Skeletal muscle tissue (tissue), 3 donors: ENCODE measurements at regions not wholly inside any gene's neighbourhood (a gene's known extent, or its start where the extent isn't known, plus 50 kb on each side); places are given as distances from the start of the nearest gene placed in this dataset.

Experiments used
- H3K27ac ChIP-seq: one replicate; pipeline ENCODE4 v1.7.0; 2013; ENCODE audit warnings: mild to moderate bottlenecking, low read depth, low read length, inconsistent platforms
- H3K27me3 ChIP-seq, 3 donors: one replicate each; pipeline ENCODE4 v1.7.0; 2013; ENCODE audit warnings: low read length in 3 of 3; ENCODE audit not compliant: control insufficient read depth in 3 of 3, insufficient read depth in 3 of 3
- H3K36me3 ChIP-seq, 3 donors: one replicate each; pipeline ENCODE4 v1.7.0; 2013; ENCODE audit warnings: low read length in 3 of 3; ENCODE audit not compliant: control insufficient read depth in 3 of 3, insufficient read depth in 3 of 3
- H3K4me1 ChIP-seq, 3 donors: one replicate each; pipeline ENCODE4 v1.7.0; 2013; ENCODE audit warnings: low read length in 3 of 3, mild to moderate bottlenecking in 3 of 3; ENCODE audit not compliant: control insufficient read depth in 3 of 3, insufficient read depth in 3 of 3
- H3K4me3 ChIP-seq, 3 donors: one replicate each; pipeline ENCODE4 v1.7.0; 2013; ENCODE audit warnings: low read length in 3 of 3
- H3K9ac ChIP-seq, 3 donors: one replicate each; pipeline ENCODE4 v1.7.0; 2013; ENCODE audit warnings: low read length in 3 of 3, mild to moderate bottlenecking in 3 of 3, moderate library complexity in 2 of 3, low read depth in 1 of 3
- H3K9me3 ChIP-seq, 3 donors: one replicate each; pipeline ENCODE4 v1.7.0; 2013; ENCODE audit warnings: low read length in 3 of 3; ENCODE audit not compliant: control insufficient read depth in 3 of 3
- donor health status: Osteomylitis.

DNA sequence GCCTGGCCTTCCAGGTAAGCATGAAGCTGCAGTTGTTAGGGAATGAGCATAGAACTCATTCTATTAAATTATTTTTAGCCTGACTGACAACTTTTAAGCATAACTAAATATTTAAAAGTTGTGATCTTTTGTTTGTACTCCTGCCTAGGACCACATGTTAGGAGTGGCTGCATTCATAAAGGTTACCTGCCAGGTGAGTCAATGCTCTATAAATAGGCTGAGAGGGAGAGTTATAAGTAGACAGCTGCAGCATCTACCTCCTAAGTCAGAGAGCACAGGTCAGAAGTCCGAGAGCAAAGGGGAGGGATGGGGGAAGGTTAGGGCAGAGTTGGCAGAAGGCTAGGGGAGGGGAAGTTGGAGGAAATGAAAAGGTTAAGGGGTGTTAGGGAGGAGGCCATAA, 292.4 kb upstream of the TLE4 start:
- Histone ChIP-seq H3K4me3 (no peak overlapping the region), H3K9me3 (peaks cover 0 to 2% (median 0%) of the 10 kb centered on the region in 3 donors), H3K36me3 (no peaks in the 10 kb centered on the region), H3K27me3 (no peaks in the 10 kb centered on the region), H3K4me1 (no peaks in the 10 kb centered on the region), H3K27ac (no peak overlapping the region), H3K9ac (no peak overlapping the region)

DNA sequence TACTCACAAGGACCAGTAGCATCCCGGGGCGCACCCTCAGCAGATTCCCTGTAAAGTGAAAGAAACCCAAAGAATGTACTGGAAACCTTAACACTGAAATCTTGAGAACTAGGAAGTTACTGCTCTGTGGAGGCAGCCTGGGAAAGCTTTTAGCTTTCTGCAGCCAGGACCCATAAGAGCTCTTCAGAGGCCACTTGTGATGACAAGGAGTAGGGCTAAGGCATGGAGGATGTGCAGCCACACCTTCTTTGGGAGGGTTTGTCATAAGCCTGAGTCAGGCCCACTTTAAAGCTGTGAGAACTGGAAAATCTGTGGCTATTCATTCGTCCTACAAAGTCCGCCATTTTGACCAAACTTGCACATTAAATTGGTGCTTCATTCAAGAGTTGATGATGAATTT, 291.1 kb upstream of the TLE4 start:
- Histone ChIP-seq H3K36me3 (no peaks in the 10 kb centered on the region), H3K27ac (no peak overlapping the region), H3K9me3 (peaks cover 0 to 2% (median 0%) of the 10 kb centered on the region in 3 donors), H3K4me3 (no peak overlapping the region), H3K9ac (no peak overlapping the region), H3K4me1 (no peaks in the 10 kb centered on the region), H3K27me3 (no peaks in the 10 kb centered on the region)

DNA sequence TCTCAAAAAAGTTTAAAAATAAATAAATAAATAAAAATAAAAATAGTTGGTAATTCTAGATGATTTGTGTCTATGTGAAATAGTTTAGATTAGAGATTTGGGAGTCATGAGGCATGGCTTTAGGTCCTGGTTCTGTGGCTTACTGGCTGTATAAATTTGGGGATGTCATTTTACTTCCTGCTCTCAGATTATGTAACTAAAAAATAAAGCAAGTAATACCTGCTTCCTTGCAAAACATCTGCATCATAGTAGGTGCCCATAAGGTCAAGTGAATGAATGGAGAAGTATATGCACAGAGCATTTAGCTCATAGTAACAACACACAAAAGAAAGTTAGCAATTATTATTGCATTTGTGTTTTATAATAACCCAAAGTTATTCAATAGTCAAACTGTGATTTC, 287.7 kb upstream of the TLE4 start:
- no peak overlapping the region for H3K9ac ChIP-seq
- H3K36me3 ChIP-seq: no peaks in the 10 kb centered on the region
- no peak overlapping the region for H3K27ac ChIP-seq
- H3K9me3 ChIP-seq: no peaks in the 10 kb centered on the region
- H3K4me3 ChIP-seq: no peak overlapping the region
- no peaks in the 10 kb centered on the region for H3K27me3 ChIP-seq
- H3K4me1 ChIP-seq: no peaks in the 10 kb centered on the region

DNA sequence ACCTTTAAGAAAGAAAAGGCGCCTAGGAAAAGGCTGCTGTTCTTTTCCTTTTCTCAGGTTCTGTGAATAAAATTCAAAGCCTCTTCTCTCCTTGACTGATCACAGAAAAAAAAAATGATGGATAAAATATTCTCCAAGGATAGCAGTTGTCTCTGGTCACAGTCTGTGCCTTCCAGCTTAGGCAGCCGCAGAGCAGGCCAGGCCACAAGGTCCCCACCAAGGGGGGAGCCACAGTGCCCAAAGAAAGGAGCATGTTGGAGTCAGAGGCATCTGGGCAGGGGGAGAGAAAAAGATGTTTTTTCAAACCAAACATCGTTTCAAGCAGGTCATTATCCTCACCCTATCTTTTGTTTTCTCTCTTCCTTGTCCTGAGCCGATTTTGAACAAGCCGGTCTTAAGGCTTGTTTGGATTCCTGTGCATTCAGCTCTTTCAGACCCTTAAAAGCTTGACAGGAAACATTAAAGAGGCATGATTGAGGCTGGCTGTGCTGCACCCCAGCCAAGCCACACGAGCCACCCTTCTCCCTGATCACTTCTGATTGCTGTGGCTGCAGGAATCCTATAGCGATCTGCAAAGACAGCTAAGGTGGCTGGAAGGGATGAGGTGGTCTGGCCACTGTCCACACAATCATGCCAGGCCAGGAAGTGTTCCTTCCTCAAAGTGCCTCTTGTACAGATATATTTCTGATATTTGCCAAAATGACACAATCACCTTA, 284.6 kb upstream of the TLE4 start:
- H3K9me3 ChIP-seq: no peaks in the 10 kb centered on the region
- H3K4me1 ChIP-seq: no peaks in the 10 kb centered on the region
- no peak overlapping the region for H3K27ac ChIP-seq
- H3K27me3 ChIP-seq: no peaks in the 10 kb centered on the region
- H3K9ac ChIP-seq: no peak overlapping the region
- no peaks in the 10 kb centered on the region for H3K36me3 ChIP-seq
- no peak overlapping the region for H3K4me3 ChIP-seq

DNA sequence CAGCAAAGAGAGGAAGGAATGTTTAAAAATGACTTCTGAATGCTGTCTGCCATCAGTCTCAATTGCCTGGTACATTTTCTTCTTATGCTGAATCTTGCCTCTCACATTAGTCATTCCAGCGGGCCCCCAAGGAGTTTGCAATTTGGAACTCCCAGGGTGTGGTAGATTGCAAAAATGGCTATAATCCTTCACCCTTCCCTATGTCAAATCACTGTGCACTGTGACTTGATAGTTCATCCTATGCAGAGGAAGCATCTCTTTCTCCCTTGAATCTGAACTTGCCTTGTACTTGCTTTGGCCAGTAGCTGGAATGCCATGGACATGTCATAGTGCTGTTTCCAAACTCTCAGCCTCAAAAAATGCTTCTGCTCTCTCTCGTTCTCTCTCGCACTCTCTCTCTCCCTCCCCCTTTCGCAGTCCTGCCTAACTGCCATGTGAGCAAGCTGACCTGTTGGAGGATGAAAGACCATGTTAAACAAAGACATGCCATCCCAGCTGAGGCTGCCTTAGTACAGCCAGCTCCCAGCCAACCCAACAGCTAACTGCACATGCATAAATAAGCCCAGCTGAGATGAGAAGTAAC, 284.0 kb upstream of the TLE4 start:
- no peak overlapping the region for H3K27ac ChIP-seq
- no peaks in the 10 kb centered on the region for H3K27me3 ChIP-seq
- H3K4me1 ChIP-seq: no peaks in the 10 kb centered on the region
- H3K9me3 ChIP-seq: no peaks in the 10 kb centered on the region
- H3K9ac ChIP-seq: no peak overlapping the region
- H3K36me3 ChIP-seq: no peaks in the 10 kb centered on the region
- H3K4me3 ChIP-seq: no peak overlapping the region

DNA sequence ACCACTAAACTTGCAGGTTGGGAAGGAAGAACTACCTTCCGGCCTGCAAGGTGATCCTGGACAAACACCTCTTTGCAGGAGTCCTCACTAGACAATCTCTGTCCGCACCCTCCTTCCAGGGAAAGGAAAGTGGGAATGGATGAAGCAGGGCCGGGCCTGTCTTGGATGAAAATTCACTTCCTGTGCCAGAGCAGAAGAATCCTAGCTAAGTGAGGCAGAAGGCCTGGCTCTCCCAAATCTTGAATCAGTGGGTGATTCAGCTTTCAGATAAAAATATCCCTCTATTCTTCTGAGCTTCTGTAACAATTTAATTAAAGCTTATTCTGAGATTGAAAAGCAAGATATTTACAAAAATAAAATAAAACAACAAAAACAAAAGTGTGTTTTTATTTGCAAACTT, 281.9 kb upstream of the TLE4 start:
- H3K27ac ChIP-seq: no peak overlapping the region
- H3K4me1 ChIP-seq: no peaks in the 10 kb centered on the region
- no peaks in the 10 kb centered on the region for H3K36me3 ChIP-seq
- no peak overlapping the region for H3K9ac ChIP-seq
- no peak overlapping the region for H3K4me3 ChIP-seq
- H3K9me3 ChIP-seq: no peaks in the 10 kb centered on the region
- H3K27me3 ChIP-seq: no peaks in the 10 kb centered on the region

DNA sequence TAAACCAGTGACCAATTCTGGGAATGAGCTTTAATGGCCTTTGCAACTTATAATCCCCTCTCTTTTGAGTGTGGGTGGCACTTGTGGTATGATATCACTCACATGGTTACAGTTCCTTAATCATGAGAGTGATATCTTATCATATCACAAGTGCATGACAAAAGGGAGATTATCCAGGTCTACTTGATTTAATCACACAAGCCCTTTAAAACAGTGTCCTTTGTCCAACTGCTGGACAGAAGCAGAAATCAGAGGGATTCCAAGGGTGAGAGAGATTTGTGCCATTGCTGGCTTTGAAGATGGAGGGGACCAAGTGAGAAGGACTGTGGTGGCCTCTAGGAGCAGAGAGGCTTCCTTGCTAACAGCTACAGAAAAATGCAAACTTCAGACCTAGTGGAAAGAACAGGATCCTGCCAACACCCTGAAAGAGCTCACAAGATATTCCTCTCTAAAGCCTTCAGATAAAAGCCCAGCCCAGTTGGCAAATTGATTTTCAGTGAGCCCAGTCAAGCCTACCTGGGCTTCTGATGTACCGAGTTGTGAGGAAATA, 279.0 kb upstream of the TLE4 start:
- no peak overlapping the region for H3K27ac ChIP-seq
- no peaks in the 10 kb centered on the region for H3K36me3 ChIP-seq
- H3K9ac ChIP-seq: no peak overlapping the region
- H3K4me3 ChIP-seq: no peak overlapping the region
- H3K4me1 ChIP-seq: no peaks in the 10 kb centered on the region
- H3K27me3 ChIP-seq: no peaks in the 10 kb centered on the region
- H3K9me3 ChIP-seq: no peaks in the 10 kb centered on the region

DNA sequence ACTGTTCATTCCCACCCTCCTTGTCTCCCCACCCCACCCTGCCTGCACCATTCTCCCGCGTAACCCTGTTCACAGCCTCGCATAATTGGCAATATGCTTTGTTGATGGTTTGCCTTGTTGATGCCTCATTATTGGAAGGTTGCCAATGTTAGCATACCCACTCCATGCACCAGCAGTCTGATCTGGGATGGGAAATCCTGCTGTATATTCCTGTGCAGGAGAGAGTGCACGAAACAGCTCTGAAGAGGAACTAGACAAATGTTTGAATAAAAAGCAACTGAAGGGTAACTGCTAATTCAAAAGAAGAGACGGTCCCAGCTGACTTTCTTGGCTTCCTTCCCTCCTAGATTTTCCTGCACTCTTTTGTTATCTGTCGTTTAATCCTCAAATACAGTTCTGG, 271.7 kb upstream of the TLE4 start:
- Histone ChIP-seq H3K27me3 (peaks cover 0 to 4% (median 0%) of the 10 kb centered on the region in 3 donors), H3K9ac (no peak overlapping the region), H3K27ac (no peak overlapping the region), H3K36me3 (no peaks in the 10 kb centered on the region), H3K4me3 (no peak overlapping the region), H3K9me3 (no peaks in the 10 kb centered on the region), H3K4me1 (no peaks in the 10 kb centered on the region)

DNA sequence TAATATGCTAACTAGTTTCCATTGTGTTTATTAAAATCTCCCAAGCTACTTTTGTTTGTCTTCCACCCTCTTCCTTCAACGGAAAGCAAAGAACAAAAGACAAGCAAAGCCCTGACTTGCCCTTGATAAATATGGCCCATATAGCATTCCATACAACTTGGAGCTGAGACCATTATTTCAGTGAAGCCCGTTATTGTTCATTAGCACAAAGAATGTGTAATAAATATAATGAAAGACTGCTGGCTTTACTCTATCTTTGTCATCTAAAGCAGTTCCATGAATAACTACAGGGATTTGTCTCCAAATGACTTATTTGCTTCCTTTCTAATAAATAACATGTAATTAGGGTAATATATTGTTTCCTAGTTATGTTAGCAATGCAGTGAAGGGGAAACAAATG, 270.7 kb upstream of the TLE4 start:
- no peak overlapping the region for H3K4me3 ChIP-seq
- peaks cover 0 to 4% (median 0%) of the 10 kb centered on the region in 3 donors for H3K27me3 ChIP-seq
- no peaks in the 10 kb centered on the region for H3K4me1 ChIP-seq
- no peaks in the 10 kb centered on the region for H3K9me3 ChIP-seq
- H3K36me3 ChIP-seq: no peaks in the 10 kb centered on the region
- no peak overlapping the region for H3K27ac ChIP-seq
- H3K9ac ChIP-seq: no peak overlapping the region

DNA sequence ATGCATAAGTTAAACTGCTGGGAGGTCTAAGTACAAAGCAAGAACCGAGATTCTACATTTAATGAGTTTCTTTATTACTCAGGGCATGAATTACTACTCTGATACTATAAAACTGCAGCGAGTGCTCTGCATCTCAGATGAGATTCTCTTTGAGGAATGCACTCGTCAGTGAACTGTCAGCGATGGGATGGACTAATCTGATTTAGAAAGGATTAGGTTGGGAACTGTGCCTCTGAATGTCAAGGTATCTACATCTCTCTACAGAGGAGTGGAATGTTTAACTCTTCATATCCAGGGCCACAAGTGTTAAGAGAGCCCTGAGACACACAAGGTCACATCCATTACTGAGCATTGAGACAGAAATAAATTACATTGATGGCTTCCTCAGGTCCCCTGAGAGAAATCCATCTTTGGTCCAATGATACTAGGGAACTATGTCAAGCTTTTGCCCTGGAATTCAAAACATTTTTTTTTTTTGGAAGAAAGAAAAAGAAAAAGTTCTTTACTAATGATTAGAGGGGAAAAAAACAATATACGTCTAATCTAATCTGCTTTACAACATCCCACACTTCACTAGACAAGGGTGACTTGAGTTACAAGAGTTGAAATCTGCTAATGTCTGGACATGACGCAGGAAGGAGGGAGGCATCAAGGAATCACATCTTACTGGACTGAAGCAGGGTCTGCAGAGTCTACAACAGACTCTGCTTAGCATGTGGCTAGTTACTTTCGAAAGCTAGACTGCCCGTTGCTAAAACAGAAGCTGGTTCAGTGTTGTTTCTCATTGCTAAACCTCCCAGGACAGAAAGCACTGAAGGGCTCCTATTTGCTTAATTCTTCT, 270.0 kb upstream of the TLE4 start:
- Histone ChIP-seq H3K4me3 (no peak overlapping the region), H3K27ac (no peak overlapping the region)

More for the DNA sequence above, 270.0 kb upstream of the TLE4 start:
- Histone ChIP-seq H3K4me1 (no peaks in the 10 kb centered on the region), H3K36me3 (no peaks in the 10 kb centered on the region), H3K27me3 (peaks cover 0 to 4% (median 0%) of the 10 kb centered on the region in 3 donors), H3K9ac (no peak overlapping the region), H3K9me3 (no peaks in the 10 kb centered on the region)
